BE2C (cell line): ENCODE measurements at regions not wholly inside any gene's neighbourhood (a gene's known extent, or its start where the extent isn't known, plus 50 kb on each side); places are given as distances from the start of the nearest gene placed in this dataset.
"Not testable (repeated sequence)": the region's sequence is repeated elsewhere in the genome, so short reads cannot be mapped to it uniquely, and the experiment has no call there.

Source experiments
- DNase-seq: peaks from one replicate; pipeline ENCODE4 v3.0.0-alpha.2; 2020
- H3K27me3 ChIP-seq: fragments of 250-450 bp; sonication (Bioruptor Pico); 2 replicates; pipeline ENCODE4 v1.5.1; 2020; ENCODE audit warnings: mild to moderate bottlenecking
- H3K36me3 ChIP-seq: fragments of 250-450 bp; sonication (Bioruptor Pico); 2 replicates; pipeline ENCODE4 v1.5.1; 2020; ENCODE audit warnings: mild to moderate bottlenecking
- H3K4me1 ChIP-seq: fragments of 250-450 bp; sonication (Bioruptor Pico); 2 replicates; pipeline ENCODE4 v1.5.1; 2020
- H3K4me3 ChIP-seq: 2 replicates; pipeline ENCODE4 v1.5.1; 2011; ENCODE audit warnings: low read depth, low read length
- H3K9me3 ChIP-seq: fragments of 250-450 bp; sonication (Bioruptor Pico); 2 replicates; pipeline ENCODE4 v1.5.1; 2020
- TF ChIP-seq, protein P1 (sequence below): IDR thresholded peaks from 2 replicates; pipeline ENCODE4 v1.5.1; 2012; ENCODE audit warnings: mild to moderate bottlenecking, low read depth, low read length

DNA sequence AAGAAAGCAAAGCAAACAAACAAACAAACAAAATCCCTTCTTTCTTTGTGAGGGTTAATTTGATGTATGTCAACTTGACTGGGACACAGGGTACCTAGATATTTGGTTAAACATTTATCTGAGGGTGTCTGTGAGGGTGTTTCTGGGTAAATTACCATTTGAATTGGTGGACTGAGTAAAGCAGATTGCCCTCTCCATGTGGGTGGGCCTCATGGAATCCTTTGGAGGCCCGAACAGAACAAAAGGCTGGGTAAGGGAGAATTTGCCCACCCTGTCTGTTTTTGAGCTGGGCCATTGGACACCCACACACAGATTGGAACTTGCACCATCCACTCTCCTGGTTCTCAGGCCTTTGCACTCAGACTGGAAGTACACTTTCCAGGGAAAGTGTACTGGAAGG is 628.8 kb upstream of the CITED2 start:
- TF ChIP-seq, protein P1, sequence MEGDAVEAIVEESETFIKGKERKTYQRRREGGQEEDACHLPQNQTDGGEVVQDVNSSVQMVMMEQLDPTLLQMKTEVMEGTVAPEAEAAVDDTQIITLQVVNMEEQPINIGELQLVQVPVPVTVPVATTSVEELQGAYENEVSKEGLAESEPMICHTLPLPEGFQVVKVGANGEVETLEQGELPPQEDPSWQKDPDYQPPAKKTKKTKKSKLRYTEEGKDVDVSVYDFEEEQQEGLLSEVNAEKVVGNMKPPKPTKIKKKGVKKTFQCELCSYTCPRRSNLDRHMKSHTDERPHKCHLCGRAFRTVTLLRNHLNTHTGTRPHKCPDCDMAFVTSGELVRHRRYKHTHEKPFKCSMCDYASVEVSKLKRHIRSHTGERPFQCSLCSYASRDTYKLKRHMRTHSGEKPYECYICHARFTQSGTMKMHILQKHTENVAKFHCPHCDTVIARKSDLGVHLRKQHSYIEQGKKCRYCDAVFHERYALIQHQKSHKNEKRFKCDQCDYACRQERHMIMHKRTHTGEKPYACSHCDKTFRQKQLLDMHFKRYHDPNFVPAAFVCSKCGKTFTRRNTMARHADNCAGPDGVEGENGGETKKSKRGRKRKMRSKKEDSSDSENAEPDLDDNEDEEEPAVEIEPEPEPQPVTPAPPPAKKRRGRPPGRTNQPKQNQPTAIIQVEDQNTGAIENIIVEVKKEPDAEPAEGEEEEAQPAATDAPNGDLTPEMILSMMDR = no peak
- DNase-seq = no peak
- H3K9me3 ChIP-seq = no peaks in the 10 kb centered on the region
- no peak overlapping the region for H3K4me3 ChIP-seq
- no peaks in the 10 kb centered on the region for H3K36me3 ChIP-seq
- peaks cover 9% of the 10 kb centered on the region for H3K4me1 ChIP-seq
- no peaks in the 10 kb centered on the region for H3K27me3 ChIP-seq

DNA sequence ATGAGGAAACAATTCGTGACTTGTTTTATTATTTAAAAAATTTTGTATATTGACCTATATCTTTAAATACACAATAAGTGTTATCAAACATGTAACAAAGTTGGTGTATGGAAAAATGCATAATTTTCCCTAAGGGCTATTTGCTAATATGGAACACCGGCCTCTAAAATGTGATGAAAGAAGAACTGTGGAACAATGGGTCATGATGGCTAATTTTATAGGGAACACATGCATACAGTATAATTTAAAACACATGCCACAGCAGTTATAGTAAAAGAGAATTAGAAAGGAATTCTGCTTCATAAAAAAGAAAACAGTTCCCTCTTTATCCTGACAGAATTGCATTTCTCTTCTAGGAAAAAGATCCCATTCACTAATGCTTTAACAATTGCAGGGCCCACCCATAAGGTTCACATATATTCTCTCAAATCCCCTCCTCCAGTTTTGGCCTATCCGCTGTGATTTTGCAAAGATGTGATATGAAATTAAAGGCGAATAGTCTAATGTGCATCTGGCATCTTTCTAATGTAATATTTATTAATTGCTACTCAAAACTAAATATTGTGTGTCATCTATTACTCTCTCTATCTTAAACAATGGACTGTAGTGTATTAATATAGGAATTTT is 628.1 kb upstream of the CITED2 start:
- Histone ChIP-seq H3K36me3 (no peaks in the 10 kb centered on the region), H3K9me3 (no peaks in the 10 kb centered on the region), H3K4me1 (peaks cover 9% of the 10 kb centered on the region), H3K4me3 (no peak overlapping the region), H3K27me3 (no peaks in the 10 kb centered on the region)
- no peak for DNase-seq
- TF ChIP-seq, protein P1 = no peak

DNA sequence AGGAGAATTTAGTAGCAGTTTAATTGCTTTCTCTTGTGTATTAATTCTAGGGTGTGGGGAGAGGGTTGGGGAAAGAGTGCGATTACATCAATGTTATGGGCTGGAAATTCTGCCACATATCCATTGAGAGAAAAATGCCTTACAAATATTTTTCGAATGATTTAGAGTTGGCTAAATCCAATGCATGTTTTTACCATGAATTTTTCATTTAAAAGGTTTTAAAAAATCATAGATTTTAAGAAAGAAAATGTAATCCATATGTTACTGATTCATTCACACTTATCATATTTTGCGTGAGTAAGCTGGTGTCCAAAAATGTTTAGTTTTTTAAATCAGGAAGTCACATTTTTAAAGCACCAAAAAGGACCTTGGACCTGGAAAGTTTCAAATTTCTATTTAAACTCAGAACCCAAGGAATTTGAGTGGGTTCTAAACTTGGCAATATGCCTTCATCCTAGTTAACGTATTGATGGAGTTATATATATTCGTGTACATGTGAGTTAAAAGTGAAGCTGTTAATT is 627.4 kb upstream of the CITED2 start:
- H3K4me1 ChIP-seq = peaks cover 9% of the 10 kb centered on the region
- TF ChIP-seq, protein P1 = no peak
- H3K4me3 ChIP-seq = no peak overlapping the region

DNA sequence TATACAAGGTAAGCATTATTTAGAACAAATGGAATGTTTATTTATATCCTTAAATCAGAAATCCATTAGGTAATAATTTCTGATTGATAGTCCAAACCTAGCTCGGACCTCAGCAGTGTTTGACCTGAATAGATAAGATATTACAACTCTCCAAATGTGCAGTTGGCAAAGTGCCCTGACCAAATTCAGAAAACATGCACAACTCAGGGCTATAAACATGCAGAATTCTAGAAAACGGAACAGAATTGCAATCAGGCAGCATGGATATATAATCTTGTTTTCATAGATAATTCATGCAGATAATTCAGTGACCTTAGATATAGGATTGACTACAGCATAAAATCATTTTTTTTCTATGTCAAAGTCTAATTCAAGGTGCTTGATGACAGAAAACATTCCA is 626.6 kb upstream of the CITED2 start:
- Histone ChIP-seq H3K27me3 (no peaks in the 10 kb centered on the region), H3K4me1 (peaks cover 9% of the 10 kb centered on the region), H3K36me3 (no peaks in the 10 kb centered on the region), H3K4me3 (no peak overlapping the region), H3K9me3 (no peaks in the 10 kb centered on the region)
- DNase-seq = peak; percentile 32
- TF ChIP-seq, protein P1 = no peak

More for the DNA sequence above, 627.4 kb upstream of the CITED2 start:
- no peak for DNase-seq
- no peaks in the 10 kb centered on the region for H3K27me3 ChIP-seq
- H3K9me3 ChIP-seq = no peaks in the 10 kb centered on the region
- no peaks in the 10 kb centered on the region for H3K36me3 ChIP-seq

DNA sequence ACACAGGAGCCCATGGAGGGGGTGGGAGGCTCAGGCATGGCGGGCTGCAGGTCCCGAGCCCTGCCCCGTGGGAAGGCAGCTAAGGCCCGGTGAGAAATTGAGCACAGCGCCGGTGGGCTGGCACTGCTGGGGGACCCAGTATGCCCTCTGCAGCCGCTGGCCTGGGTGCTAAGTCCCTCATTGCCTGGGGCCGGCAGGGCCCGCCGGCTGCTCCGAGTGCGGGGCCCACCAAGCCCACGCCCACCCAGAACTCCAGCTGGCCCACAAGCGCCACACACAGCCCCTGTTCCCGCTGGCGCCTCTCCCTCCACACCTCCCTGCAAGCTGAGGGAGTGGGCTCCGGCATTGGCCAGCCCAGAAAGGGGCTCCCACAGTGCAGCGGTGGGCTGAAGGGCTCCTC is 625.2 kb upstream of the CITED2 start:
- H3K9me3 ChIP-seq, H3K4me1 ChIP-seq, DNase-seq, H3K27me3 ChIP-seq, H3K4me3 ChIP-seq, H3K36me3 ChIP-seq: not testable (repeated sequence)

DNA sequence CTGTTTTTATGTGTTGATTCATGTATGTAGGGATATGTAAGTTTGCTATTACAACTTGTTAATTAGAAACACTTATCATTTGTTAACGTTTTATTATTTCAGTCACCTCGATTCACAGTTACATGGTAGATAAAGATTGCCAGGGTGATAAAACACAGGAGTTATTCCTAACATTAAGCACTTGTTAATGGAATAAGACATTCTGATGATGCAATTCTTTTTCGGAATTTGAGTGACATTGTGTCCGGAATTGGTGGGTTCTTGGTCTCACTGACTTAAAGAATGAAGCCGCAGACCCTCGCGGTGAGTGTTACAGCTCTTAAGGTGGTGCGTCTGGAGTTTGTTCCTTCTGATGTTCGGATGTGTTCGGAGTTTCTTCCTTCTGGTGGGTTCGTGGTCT is 624.0 kb upstream of the CITED2 start:
- H3K27me3 ChIP-seq, DNase-seq, H3K4me1 ChIP-seq, H3K9me3 ChIP-seq, H3K36me3 ChIP-seq, H3K4me3 ChIP-seq: not testable (repeated sequence)

DNA sequence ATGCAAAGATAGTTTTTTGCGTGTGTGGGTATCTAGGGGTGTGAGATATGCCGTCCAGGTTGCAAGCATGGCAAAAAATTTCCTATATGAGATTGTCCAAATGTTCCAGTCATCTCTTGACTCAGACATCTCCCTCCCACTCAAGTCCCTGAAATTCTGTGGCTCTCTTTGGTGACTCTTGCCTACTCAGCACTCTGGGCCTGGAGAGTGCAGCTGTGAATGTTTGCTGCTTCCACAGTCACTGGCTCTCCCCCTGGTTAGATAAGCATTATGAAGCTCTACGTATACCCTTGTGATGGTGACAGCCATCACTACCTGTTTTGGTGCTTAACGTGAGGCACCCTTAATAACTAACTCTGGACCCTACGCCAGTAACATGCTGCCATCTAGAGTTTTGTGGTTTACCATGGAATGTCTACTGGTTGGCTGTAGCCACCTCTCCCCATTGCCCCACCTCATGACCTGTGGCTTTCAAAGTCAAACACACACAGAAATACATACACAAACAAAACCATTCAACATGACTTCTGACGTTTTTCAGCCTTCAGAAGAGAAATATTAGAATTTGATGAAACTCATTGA is 621.9 kb upstream of the CITED2 start:
- TF ChIP-seq, protein P1 = peak; percentile 61
- no peaks in the 10 kb centered on the region for H3K27me3 ChIP-seq
- no peaks in the 10 kb centered on the region for H3K36me3 ChIP-seq
- no peaks in the 10 kb centered on the region; the same call in 1 of the 2 replicates for H3K4me1 ChIP-seq
- H3K9me3 ChIP-seq = no peaks in the 10 kb centered on the region
- H3K4me3 ChIP-seq = no peak overlapping the region
- peak; percentile 34 for DNase-seq
